ENCODE measurements at regions not wholly inside any gene's neighbourhood (a gene's known extent, or its start where the extent isn't known, plus 50 kb on each side); places are given as distances from the start of the nearest gene placed in this dataset.

GRCh38 chr5:145471831-145472612, 363.1 kb downstream of the PRELID2 start:
- TF ChIP-seq, protein P1, sequence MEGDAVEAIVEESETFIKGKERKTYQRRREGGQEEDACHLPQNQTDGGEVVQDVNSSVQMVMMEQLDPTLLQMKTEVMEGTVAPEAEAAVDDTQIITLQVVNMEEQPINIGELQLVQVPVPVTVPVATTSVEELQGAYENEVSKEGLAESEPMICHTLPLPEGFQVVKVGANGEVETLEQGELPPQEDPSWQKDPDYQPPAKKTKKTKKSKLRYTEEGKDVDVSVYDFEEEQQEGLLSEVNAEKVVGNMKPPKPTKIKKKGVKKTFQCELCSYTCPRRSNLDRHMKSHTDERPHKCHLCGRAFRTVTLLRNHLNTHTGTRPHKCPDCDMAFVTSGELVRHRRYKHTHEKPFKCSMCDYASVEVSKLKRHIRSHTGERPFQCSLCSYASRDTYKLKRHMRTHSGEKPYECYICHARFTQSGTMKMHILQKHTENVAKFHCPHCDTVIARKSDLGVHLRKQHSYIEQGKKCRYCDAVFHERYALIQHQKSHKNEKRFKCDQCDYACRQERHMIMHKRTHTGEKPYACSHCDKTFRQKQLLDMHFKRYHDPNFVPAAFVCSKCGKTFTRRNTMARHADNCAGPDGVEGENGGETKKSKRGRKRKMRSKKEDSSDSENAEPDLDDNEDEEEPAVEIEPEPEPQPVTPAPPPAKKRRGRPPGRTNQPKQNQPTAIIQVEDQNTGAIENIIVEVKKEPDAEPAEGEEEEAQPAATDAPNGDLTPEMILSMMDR (IDR thresholded peaks at IDR 0.05; ENCODE audit: low read depth, low read length, missing control alignments), result no peak
- DNase-seq (ENCODE audit: extremely low read depth, low read depth), result no peak
- no peak overlapping the region for H3K4me3 ChIP-seq (replicated peaks; ENCODE audit: low read depth, low read length)

DNA sequence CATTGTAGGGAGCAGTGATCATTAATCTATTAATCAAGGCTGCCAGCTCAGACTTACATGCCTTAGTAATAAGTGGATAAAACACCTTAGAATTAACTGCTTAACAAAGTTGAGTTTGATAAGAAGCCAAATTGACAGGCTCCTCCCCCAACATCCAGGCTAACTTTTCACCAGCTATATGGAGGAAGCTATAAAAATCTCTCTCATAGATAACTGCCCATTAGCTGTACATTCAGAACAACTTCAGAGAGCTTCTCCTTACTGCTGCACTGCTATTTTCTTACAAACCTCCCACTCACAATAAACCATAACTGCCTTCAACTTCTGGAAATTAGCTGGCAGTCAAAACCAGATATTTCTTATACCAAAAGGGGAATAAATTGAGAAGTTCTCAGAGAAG, 364.1 kb downstream of the PRELID2 start:
- TF ChIP-seq, protein P1 (IDR thresholded peaks at IDR 0.05; ENCODE audit: low read depth, low read length, missing control alignments), result no peak
- no peak for DNase-seq (ENCODE audit: extremely low read depth, low read depth)
- no peak overlapping the region for H3K4me3 ChIP-seq (replicated peaks; ENCODE audit: low read depth, low read length)

DNA sequence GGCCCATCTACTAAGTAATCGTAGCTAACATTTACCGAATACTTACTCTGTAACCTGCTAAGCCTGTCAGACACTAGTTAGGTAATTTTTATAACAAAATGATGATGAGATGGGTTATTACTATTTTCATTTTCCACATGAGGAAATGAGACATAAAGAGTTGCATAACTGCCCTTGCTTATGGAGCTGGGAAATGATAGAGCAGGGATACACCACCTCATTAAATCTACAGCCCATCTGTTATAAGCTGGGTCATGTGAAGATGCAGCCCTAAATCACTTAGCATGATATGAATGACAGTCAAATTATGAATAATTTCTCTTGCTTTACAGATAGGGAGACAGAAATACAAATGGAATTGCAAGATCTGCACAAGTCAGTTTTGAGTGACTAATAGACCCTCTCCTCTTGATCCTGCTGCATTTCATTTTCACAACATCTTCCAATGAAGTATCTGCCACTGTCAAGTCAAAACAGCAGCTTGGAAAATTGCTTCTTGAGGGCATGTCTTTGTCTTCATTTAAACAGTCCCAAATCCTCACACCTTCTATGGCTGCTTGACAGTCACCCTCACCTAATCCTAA, 364.7 kb downstream of the PRELID2 start:
- TF ChIP-seq, protein P1 (IDR thresholded peaks at IDR 0.05; ENCODE audit: low read depth, low read length, missing control alignments), result no peak
- H3K4me3 ChIP-seq (replicated peaks; ENCODE audit: low read depth, low read length), result no peak overlapping the region
- no peak for DNase-seq (ENCODE audit: extremely low read depth, low read depth)

DNA sequence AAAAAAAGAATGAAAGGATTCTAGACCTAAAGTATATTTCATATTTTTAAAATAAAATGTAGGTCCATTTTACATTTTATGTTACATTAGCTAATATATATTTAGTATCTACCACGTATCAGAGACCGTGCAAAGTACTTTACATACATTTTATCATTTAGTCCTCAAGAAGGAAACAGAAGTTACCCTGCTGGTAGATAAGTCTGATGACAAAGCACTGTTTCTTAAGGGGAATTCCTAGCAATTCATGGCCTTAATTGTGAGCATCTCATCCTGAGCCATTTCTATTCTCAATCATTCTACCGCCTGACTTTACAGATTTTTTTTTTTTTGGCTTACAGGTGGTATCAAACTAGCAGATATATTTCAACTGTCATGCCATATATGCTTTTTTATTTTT, 367.7 kb downstream of the PRELID2 start:
- no peak overlapping the region for H3K4me3 ChIP-seq (replicated peaks; ENCODE audit: low read depth, low read length)
- DNase-seq (ENCODE audit: extremely low read depth, low read depth), result no peak
- TF ChIP-seq, protein P1 (IDR thresholded peaks at IDR 0.05; ENCODE audit: low read depth, low read length, missing control alignments), result no peak

DNA sequence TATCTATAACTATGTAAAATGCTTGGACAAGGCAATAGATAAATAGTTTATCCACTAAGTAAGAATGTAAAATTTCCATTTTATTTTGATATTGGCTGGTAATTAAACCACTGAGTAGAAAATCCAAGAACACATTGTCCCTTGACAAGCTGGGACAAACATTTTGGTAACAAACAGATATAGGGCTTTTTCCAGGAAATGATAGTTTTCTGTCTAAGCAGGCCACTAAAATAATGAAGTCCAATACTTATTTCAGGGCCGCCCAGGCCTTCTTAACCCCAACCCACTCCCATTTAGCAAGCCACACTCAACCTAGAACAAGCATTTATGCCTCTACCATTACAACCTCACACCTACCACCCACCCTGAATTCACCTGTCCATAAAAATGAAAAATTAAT, 368.6 kb downstream of the PRELID2 start:
- H3K4me3 ChIP-seq (replicated peaks; ENCODE audit: low read depth, low read length), result no peak overlapping the region
- DNase-seq (ENCODE audit: extremely low read depth, low read depth), result no peak
- TF ChIP-seq, protein P1 (IDR thresholded peaks at IDR 0.05; ENCODE audit: low read depth, low read length, missing control alignments), result no peak

GRCh38 chr5:145465474-145466263, 369.5 kb downstream of the PRELID2 start:
- no peak overlapping the region for H3K4me3 ChIP-seq (replicated peaks; ENCODE audit: low read depth, low read length)
- TF ChIP-seq, protein P1 (IDR thresholded peaks at IDR 0.05; ENCODE audit: low read depth, low read length, missing control alignments), result no peak
- no peak for DNase-seq (ENCODE audit: extremely low read depth, low read depth)

Measured in HFF-Myc (cell line).